OCI-LY7 (cell line): ENCODE measurements at regions not wholly inside any gene's neighbourhood (a gene's known extent, or its start where the extent isn't known, plus 50 kb on each side); places are given as distances from the start of the nearest gene placed in this dataset.

Source experiments
- BruUV-seq: library from RNA; stranded (reverse); fragments of 400-500 nt; replicated peaks from 2 replicates; lab custom pipeline; 2021; lab: Mats Ljungman, UMichigan
- CTCF ChIA-PET: fragments of 300-600 bp; sonication (Branson Sonifier 250); formaldehyde crosslinking; loops from one replicate; lab custom pipeline; 2022; ENCODE audit warnings: antibody characterized with exemption; ENCODE audit not compliant: unreplicated experiment; lab: Charles Lee
- POLR2A ChIA-PET: fragments of 300-600 bp; sonication (Branson Sonifier 250); formaldehyde crosslinking; loops from one replicate; lab custom pipeline; 2022; ENCODE audit warnings: antibody characterized with exemption; lab: Charles Lee
- DNase-seq: peaks from one replicate; pipeline ENCODE4 v3.0.0-alpha.2; 2015; ENCODE audit warnings: low spot score
- H2AFZ ChIP-seq: fragments of 200-600 bp; sonication (generic), shearing (Covaris generic); 2 replicates; pipeline ENCODE4 v1.6.1; 2014; ENCODE audit warnings: mild to moderate bottlenecking, antibody characterized with exemption, low read length, moderate library complexity
- H3K27ac ChIP-seq: fragments of 200-600 bp; sonication (generic); 2 replicates; pipeline ENCODE4 v1.5.1; 2014; ENCODE audit warnings: mixed run types, low read depth, mild to moderate bottlenecking, moderate library complexity, low read length, inconsistent platforms; ENCODE audit not compliant: poor library complexity, severe bottlenecking
- H3K36me3 ChIP-seq: fragments of 200-600 bp; sonication (generic); 2 replicates; pipeline ENCODE4 v1.6.1; 2014; ENCODE audit warnings: mild to moderate bottlenecking, antibody characterized with exemption, low read length, moderate library complexity, mixed read lengths; ENCODE audit not compliant: insufficient read depth
- H3K4me1 ChIP-seq: fragments of 200-600 bp; sonication (generic); 2 replicates; pipeline ENCODE4 v1.5.1; 2014; ENCODE audit warnings: mild to moderate bottlenecking, low read length; ENCODE audit not compliant: insufficient read depth, poor library complexity, severe bottlenecking
- H3K4me2 ChIP-seq: fragments of 200-600 bp; sonication (generic); 2 replicates; pipeline ENCODE4 v1.6.1; 2014; ENCODE audit warnings: mild to moderate bottlenecking, low read length
- H3K4me3 ChIP-seq: fragments of 200-600 bp; sonication (generic); 2 replicates; pipeline ENCODE4 v1.5.1; 2014; ENCODE audit warnings: mild to moderate bottlenecking, low read depth, low read length; ENCODE audit not compliant: poor library complexity, severe bottlenecking
- H3K79me2 ChIP-seq: fragments of 200-600 bp; sonication (generic); 2 replicates; pipeline ENCODE4 v1.6.1; 2016; ENCODE audit warnings: low read depth, mild to moderate bottlenecking, low read length, moderate library complexity, mixed read lengths; ENCODE audit not compliant: insufficient read depth
- H3K9me2 ChIP-seq: fragments of 200-600 bp; sonication (generic); 2 replicates; pipeline ENCODE4 v1.6.1; 2016; ENCODE audit warnings: mild to moderate bottlenecking, low read length, mixed read lengths; ENCODE audit not compliant: insufficient read depth
- H3K9me3 ChIP-seq: fragments of 200-600 bp; sonication (generic); 2 replicates; pipeline ENCODE4 v1.6.1; 2014; ENCODE audit warnings: mild to moderate bottlenecking, mixed run types, low read length, mixed read lengths
- H4K20me1 ChIP-seq: fragments of 200-600 bp; sonication (generic); 2 replicates; pipeline ENCODE4 v1.6.1; 2014; ENCODE audit warnings: mild to moderate bottlenecking, antibody characterized with exemption, low read length, moderate library complexity, mixed read lengths; ENCODE audit not compliant: insufficient read depth
- EZH2phosphoT487 ChIP-seq: fragments of 200-600 bp; sonication (generic); IDR thresholded peaks from 2 replicates; pipeline ENCODE4 v1.6.1; 2018; ENCODE audit warnings: low read depth, borderline replicate concordance, mild to moderate bottlenecking, mixed run types, antibody characterized with exemption, low read length, moderate library complexity, mixed read lengths
- intact Hi-C: fragments of 100-400 bp; cut with micrococcal nuclease; formaldehyde crosslinking; loops from one replicate; pipeline ENCODE4 v1.10.0; 2022; ENCODE audit not compliant: unreplicated experiment
- TF ChIP-seq, protein P1 (sequence below): fragments of 200-600 bp; sonication (generic); conservative IDR thresholded peaks from 2 replicates; pipeline ENCODE4 v1.5.1; 2014; ENCODE audit warnings: mild to moderate bottlenecking, antibody characterized with exemption, low read length, moderate library complexity, mixed read lengths

DNA sequence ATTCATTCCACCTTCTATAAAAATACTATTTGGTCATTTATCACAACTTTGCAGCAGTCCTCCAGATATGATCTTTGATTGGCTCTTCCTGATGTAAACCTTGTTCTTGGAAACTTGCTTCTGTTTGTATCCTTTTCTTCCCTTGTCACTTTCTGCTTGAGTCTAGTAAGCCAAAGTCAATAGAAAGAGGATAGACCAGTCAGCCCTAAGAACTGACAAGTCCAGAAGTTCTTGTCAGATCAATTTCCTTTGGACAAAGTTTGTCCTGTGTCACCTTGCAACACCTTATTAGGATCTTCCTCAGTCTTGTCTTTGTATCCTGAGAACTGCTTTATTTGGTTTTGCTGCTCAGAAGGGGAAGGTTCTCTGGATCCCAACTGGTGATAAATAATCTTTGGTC, 87.9 kb upstream of the CCDC54 start:
- Histone ChIP-seq H3K79me2 (no peaks in the 10 kb centered on the region), H3K27ac (no peak overlapping the region), H3K9me2 (no peaks in the 10 kb centered on the region), H3K4me1 (no peaks in the 10 kb centered on the region), H4K20me1 (no peaks in the 10 kb centered on the region), H3K4me3 (no peak overlapping the region), H3K36me3 (no peaks in the 10 kb centered on the region), H3K9me3 (no peaks in the 10 kb centered on the region), H2AFZ (no peak overlapping the region), H3K4me2 (no peak overlapping the region)
- ChIA-PET CTCF (no interaction called here), POLR2A (no interaction called here)
- TF ChIP-seq, protein P1, sequence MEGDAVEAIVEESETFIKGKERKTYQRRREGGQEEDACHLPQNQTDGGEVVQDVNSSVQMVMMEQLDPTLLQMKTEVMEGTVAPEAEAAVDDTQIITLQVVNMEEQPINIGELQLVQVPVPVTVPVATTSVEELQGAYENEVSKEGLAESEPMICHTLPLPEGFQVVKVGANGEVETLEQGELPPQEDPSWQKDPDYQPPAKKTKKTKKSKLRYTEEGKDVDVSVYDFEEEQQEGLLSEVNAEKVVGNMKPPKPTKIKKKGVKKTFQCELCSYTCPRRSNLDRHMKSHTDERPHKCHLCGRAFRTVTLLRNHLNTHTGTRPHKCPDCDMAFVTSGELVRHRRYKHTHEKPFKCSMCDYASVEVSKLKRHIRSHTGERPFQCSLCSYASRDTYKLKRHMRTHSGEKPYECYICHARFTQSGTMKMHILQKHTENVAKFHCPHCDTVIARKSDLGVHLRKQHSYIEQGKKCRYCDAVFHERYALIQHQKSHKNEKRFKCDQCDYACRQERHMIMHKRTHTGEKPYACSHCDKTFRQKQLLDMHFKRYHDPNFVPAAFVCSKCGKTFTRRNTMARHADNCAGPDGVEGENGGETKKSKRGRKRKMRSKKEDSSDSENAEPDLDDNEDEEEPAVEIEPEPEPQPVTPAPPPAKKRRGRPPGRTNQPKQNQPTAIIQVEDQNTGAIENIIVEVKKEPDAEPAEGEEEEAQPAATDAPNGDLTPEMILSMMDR: no peak
- TF ChIP-seq EZH2phosphoT487: no peak
- BruUV-seq: no TSS peak
- no peak for DNase-seq
- intact Hi-C loops: no loop called here

DNA sequence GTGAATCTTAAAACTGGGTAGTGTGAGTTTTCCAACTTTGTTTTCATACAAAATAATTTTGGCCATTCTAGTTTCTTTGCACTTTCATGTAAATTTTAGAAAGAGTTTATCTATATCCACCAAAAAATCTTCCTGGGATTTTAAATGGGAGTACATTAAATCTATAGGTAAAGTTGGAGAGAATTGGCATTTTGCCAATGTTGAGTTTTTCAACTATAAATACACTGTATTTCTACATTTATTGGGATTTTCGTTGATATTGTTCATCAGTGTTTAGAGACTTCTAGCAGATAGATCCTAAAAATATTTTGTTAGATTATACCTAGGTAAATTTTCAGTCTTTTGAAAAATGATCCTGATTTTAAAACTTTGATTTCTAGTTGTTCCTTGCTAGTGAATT, 83.1 kb upstream of the CCDC54 start:
- Histone ChIP-seq H3K79me2 (no peaks in the 10 kb centered on the region), H3K27ac (no peak overlapping the region), H4K20me1 (no peaks in the 10 kb centered on the region), H3K4me3 (no peak overlapping the region), H3K36me3 (no peaks in the 10 kb centered on the region), H3K4me1 (no peaks in the 10 kb centered on the region), H3K9me3 (no peaks in the 10 kb centered on the region), H3K9me2 (no peaks in the 10 kb centered on the region), H3K4me2 (no peak overlapping the region), H2AFZ (no peak overlapping the region)
- no TSS peak for BruUV-seq
- TF ChIP-seq, protein P1: no peak
- TF ChIP-seq EZH2phosphoT487: no peak
- no peak for DNase-seq
- ChIA-PET CTCF (no interaction called here), POLR2A (interaction anchor here (0.7 to 1.0 kb wide), 2 partner anchors 10 to 115 kb away, joined by 3 read pairs; no protein-coding TSS in a partner anchor)
- intact Hi-C loops: no loop called here

DNA sequence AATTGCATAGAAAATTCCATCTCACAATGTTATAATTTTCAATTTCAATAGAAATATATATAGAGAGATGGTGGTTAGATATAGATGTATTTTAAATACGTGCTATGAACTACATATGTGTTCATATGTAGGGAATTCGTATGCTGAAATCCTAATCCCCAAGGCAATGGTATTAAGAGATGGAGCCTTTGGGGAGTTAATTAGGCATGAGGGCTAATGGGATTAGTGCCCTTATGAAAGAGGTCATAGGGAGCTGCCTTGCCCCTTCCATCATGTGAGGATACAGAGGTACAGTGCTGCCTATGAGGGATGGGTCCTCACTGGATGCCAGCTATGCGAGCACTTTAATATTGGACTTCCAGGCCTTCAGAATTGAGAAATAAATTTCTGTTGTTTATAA, 79.6 kb upstream of the CCDC54 start:
- TF ChIP-seq, protein P1: no peak
- no peak for TF ChIP-seq EZH2phosphoT487
- H4K20me1 ChIP-seq: no peaks in the 10 kb centered on the region
- no peak overlapping the region for H2AFZ ChIP-seq
- ChIA-PET POLR2A (no interaction called here), CTCF (no interaction called here)
- H3K79me2 ChIP-seq: no peaks in the 10 kb centered on the region
- no peaks in the 10 kb centered on the region for H3K9me2 ChIP-seq
- H3K4me3 ChIP-seq: no peak overlapping the region
- intact Hi-C loops: no loop called here
- H3K9me3 ChIP-seq: no peaks in the 10 kb centered on the region
- no peaks in the 10 kb centered on the region for H3K36me3 ChIP-seq
- BruUV-seq: no TSS peak
- no peak for DNase-seq
- no peaks in the 10 kb centered on the region for H3K4me1 ChIP-seq
- no peak overlapping the region for H3K27ac ChIP-seq
- no peak overlapping the region for H3K4me2 ChIP-seq
